ENCODE measurements at regions not wholly inside any gene's neighbourhood (a gene's known extent, or its start where the extent isn't known, plus 50 kb on each side); places are given as distances from the start of the nearest gene placed in this dataset.

GRCh38 chr18:68262690-68263294 lies 452.1 kb downstream of the TMX3 start:
- TF ChIP-seq POLR2A (IDR thresholded peaks at IDR 0.05) (no peak), CTCF (IDR thresholded peaks at IDR 0.05) (no peak)
